NCI-H2227 (cell line): ENCODE measurements at regions not wholly inside any gene's neighbourhood (a gene's known extent, or its start where the extent isn't known, plus 50 kb on each side); places are given as distances from the start of the nearest gene placed in this dataset.
"Not testable (repeated sequence)": the region's sequence is repeated elsewhere in the genome, so short reads cannot be mapped to it uniquely, and the experiment has no call there.

ENCODE experiments used
- DNase-seq: peaks from one replicate; lab custom pipeline; 2025; ENCODE audit not compliant: unreplicated experiment; lab: John Stamatoyannopoulos, UW

- no peak for DNase-seq
Observed at GRCh38 chr5:99614888-99615287, 686.1 kb upstream of the CHD1 start.

GRCh38 chr5:99607124-99607523 is 678.3 kb upstream of the CHD1 start:
- DNase-seq: no peak

GRCh38 chr5:99605904-99606303 is 677.1 kb upstream of the CHD1 start:
- DNase-seq: no peak

GRCh38 chr5:99600952-99601351 is 672.1 kb upstream of the CHD1 start:
- DNase-seq: no peak

- no peak for DNase-seq
Observed at GRCh38 chr5:99590806-99591205, 662.0 kb upstream of the CHD1 start.

- no peak for DNase-seq
Observed at GRCh38 chr5:99589424-99589823, 660.6 kb upstream of the CHD1 start.

- no peak for DNase-seq
Observed at GRCh38 chr5:99587983-99588382, 659.2 kb upstream of the CHD1 start.

- no peak for DNase-seq
Observed at GRCh38 chr5:99586878-99587277, 658.1 kb upstream of the CHD1 start.

- not testable (repeated sequence) for DNase-seq
Observed at GRCh38 chr5:99581204-99581603, 652.4 kb upstream of the CHD1 start.

- DNase-seq: not testable (repeated sequence)
Observed at GRCh38 chr5:99562937-99563627, 634.3 kb upstream of the CHD1 start.

GRCh38 chr5:99553211-99553810 is 624.5 kb upstream of the CHD1 start:
- no peak for DNase-seq

- DNase-seq: no peak
Observed at GRCh38 chr5:99544356-99544755, 615.5 kb upstream of the CHD1 start.

GRCh38 chr5:99543841-99544240 is 615.0 kb upstream of the CHD1 start:
- no peak for DNase-seq

- DNase-seq: not testable (repeated sequence)
Observed at GRCh38 chr5:99534241-99534640, 605.4 kb upstream of the CHD1 start.

GRCh38 chr5:99521666-99522065 is 592.9 kb upstream of the CHD1 start:
- not testable (repeated sequence) for DNase-seq

- not testable (repeated sequence) for DNase-seq
Observed at GRCh38 chr5:99515864-99516490, 587.2 kb upstream of the CHD1 start.

GRCh38 chr5:99510237-99510866 is 581.5 kb upstream of the CHD1 start:
- not testable (repeated sequence) for DNase-seq

- not testable (repeated sequence) for DNase-seq
Observed at GRCh38 chr5:99509064-99509463, 580.3 kb upstream of the CHD1 start.

- not testable (repeated sequence) for DNase-seq
Observed at GRCh38 chr5:99495456-99495855, 566.6 kb upstream of the CHD1 start.

- not testable (repeated sequence) for DNase-seq
Observed at GRCh38 chr5:99478450-99478849, 549.6 kb upstream of the CHD1 start.

GRCh38 chr5:99473328-99473727 is 544.5 kb upstream of the CHD1 start:
- not testable (repeated sequence) for DNase-seq

GRCh38 chr5:99471726-99472125 is 542.9 kb upstream of the CHD1 start:
- not testable (repeated sequence) for DNase-seq
